KOPT-K1 (cell line): ENCODE measurements at regions not wholly inside any gene's neighbourhood (a gene's known extent, or its start where the extent isn't known, plus 50 kb on each side); places are given as distances from the start of the nearest gene placed in this dataset.
"Not testable (repeated sequence)": the region's sequence is repeated elsewhere in the genome, so short reads cannot be mapped to it uniquely, and the experiment has no call there.

Experiments used
- H3K27ac ChIP-seq: fragments of 200-600 bp; sonication (generic); 2 replicates; pipeline ENCODE4 v1.5.1; 2016; ENCODE audit warnings: antibody characterized with exemption, mild to moderate bottlenecking, low read depth, low read length; ENCODE audit not compliant: poor library complexity, severe bottlenecking
- H3K36me3 ChIP-seq: fragments of 200-600 bp; sonication (generic); 2 replicates; pipeline ENCODE4 v1.5.1; 2017; ENCODE audit warnings: antibody characterized with exemption, mild to moderate bottlenecking, low read length, moderate library complexity; ENCODE audit not compliant: insufficient read depth
- H3K9me3 ChIP-seq: fragments of 200-600 bp; sonication (generic); 2 replicates; pipeline ENCODE4 v1.5.1; 2017; ENCODE audit warnings: antibody characterized with exemption, low read length, mild to moderate bottlenecking; ENCODE audit not compliant: insufficient read depth, poor library complexity, severe bottlenecking

GRCh38 chr10:56298941-56299340 lies 62.1 kb downstream of the ZWINT start:
- Histone ChIP-seq H3K36me3 (no peaks in the 10 kb centered on the region), H3K27ac (no peak overlapping the region), H3K9me3 (no peaks in the 10 kb centered on the region)

GRCh38 chr10:56296618-56297017 lies 64.4 kb downstream of the ZWINT start:
- Histone ChIP-seq H3K36me3 (no peaks in the 10 kb centered on the region), H3K9me3 (no peaks in the 10 kb centered on the region), H3K27ac (no peak overlapping the region)

- no peak overlapping the region for H3K27ac ChIP-seq
- no peaks in the 10 kb centered on the region for H3K36me3 ChIP-seq
Measured at GRCh38 chr10:56288403-56288802, 72.7 kb downstream of the ZWINT start.

GRCh38 chr10:56286096-56286495 lies 75.0 kb downstream of the ZWINT start:
- H3K27ac ChIP-seq = no peak overlapping the region
- H3K36me3 ChIP-seq = no peaks in the 10 kb centered on the region
- H3K9me3 ChIP-seq = no peaks in the 10 kb centered on the region

More at GRCh38 chr10:56288403-56288802, 72.7 kb downstream of the ZWINT start:
- H3K9me3 ChIP-seq = no peaks in the 10 kb centered on the region

GRCh38 chr10:56279270-56279669 lies 81.8 kb downstream of the ZWINT start:
- no peak overlapping the region for H3K27ac ChIP-seq
- H3K36me3 ChIP-seq = no peaks in the 10 kb centered on the region
- no peaks in the 10 kb centered on the region for H3K9me3 ChIP-seq

GRCh38 chr10:56269181-56269580 lies 91.9 kb downstream of the ZWINT start:
- H3K36me3 ChIP-seq = no peaks in the 10 kb centered on the region
- H3K27ac ChIP-seq = no peak overlapping the region
- no peaks in the 10 kb centered on the region for H3K9me3 ChIP-seq

GRCh38 chr10:56266120-56266519 lies 94.9 kb downstream of the ZWINT start:
- no peaks in the 10 kb centered on the region for H3K9me3 ChIP-seq
- no peak overlapping the region for H3K27ac ChIP-seq
- no peaks in the 10 kb centered on the region for H3K36me3 ChIP-seq

GRCh38 chr10:56258991-56259390 lies 102.1 kb downstream of the ZWINT start:
- no peaks in the 10 kb centered on the region for H3K36me3 ChIP-seq
- no peaks in the 10 kb centered on the region for H3K9me3 ChIP-seq
- H3K27ac ChIP-seq = no peak overlapping the region

GRCh38 chr10:56258378-56258777 lies 102.7 kb downstream of the ZWINT start:
- H3K27ac ChIP-seq = no peak overlapping the region
- no peaks in the 10 kb centered on the region for H3K36me3 ChIP-seq
- no peaks in the 10 kb centered on the region for H3K9me3 ChIP-seq

- Histone ChIP-seq H3K9me3 (no peaks in the 10 kb centered on the region), H3K36me3 (no peaks in the 10 kb centered on the region), H3K27ac (no peak overlapping the region)
Measured at GRCh38 chr10:56255298-56255697, 105.8 kb downstream of the ZWINT start.

- Histone ChIP-seq H3K36me3 (no peaks in the 10 kb centered on the region), H3K9me3 (no peaks in the 10 kb centered on the region), H3K27ac (no peak overlapping the region)
Measured at GRCh38 chr10:56240471-56240870, 120.6 kb downstream of the ZWINT start.

GRCh38 chr10:56231436-56231835 lies 129.6 kb downstream of the ZWINT start:
- no peak overlapping the region for H3K27ac ChIP-seq
- no peaks in the 10 kb centered on the region for H3K36me3 ChIP-seq
- H3K9me3 ChIP-seq = no peaks in the 10 kb centered on the region

GRCh38 chr10:56222237-56222636 lies 138.8 kb downstream of the ZWINT start:
- Histone ChIP-seq H3K9me3 (no peaks in the 10 kb centered on the region), H3K36me3 (no peaks in the 10 kb centered on the region), H3K27ac (no peak overlapping the region)

- Histone ChIP-seq H3K36me3 (no peaks in the 10 kb centered on the region), H3K9me3 (no peaks in the 10 kb centered on the region), H3K27ac (no peak overlapping the region)
Measured at GRCh38 chr10:56212951-56213350, 148.1 kb downstream of the ZWINT start.

- no peak overlapping the region for H3K27ac ChIP-seq
- no peaks in the 10 kb centered on the region for H3K36me3 ChIP-seq
- H3K9me3 ChIP-seq = no peaks in the 10 kb centered on the region
Measured at GRCh38 chr10:56181607-56182006, 179.5 kb downstream of the ZWINT start.

- Histone ChIP-seq H3K36me3 (no peaks in the 10 kb centered on the region), H3K9me3 (no peaks in the 10 kb centered on the region), H3K27ac (no peak overlapping the region)
Measured at GRCh38 chr10:56178210-56178609, 182.8 kb downstream of the ZWINT start.

GRCh38 chr10:56155091-56155513 lies 206.0 kb downstream of the ZWINT start:
- H3K36me3 ChIP-seq, H3K9me3 ChIP-seq, H3K27ac ChIP-seq: not testable (repeated sequence)
